Lower lobe of right lung (tissue), 2 donors: ENCODE measurements at regions not wholly inside any gene's neighbourhood (a gene's known extent, or its start where the extent isn't known, plus 50 kb on each side); places are given as distances from the start of the nearest gene placed in this dataset.

Experiments used
- ATAC-seq, 2 donors: fragments of 200-7000 bp; cut with Tn5 transposase; one replicate each; pipeline ENCODE4 v1.9.1; 2020 to 2022; ENCODE audit warnings: mild to moderate bottlenecking in 2 of 2, moderate library complexity in 2 of 2
- DNase-seq: peaks from one replicate; pipeline ENCODE4 v3.0.0-alpha.2; 2020
- H3K27ac ChIP-seq: fragments of 200-600 bp; one replicate; pipeline ENCODE4 v1.8.0; 2022
- H3K27me3 ChIP-seq: fragments of 200-600 bp; one replicate; pipeline ENCODE4 v1.8.0; 2022; ENCODE audit warnings: low read depth
- H3K36me3 ChIP-seq: fragments of 200-600 bp; one replicate; pipeline ENCODE4 v1.8.0; 2022; ENCODE audit warnings: mild to moderate bottlenecking
- H3K4me1 ChIP-seq: fragments of 200-600 bp; one replicate; pipeline ENCODE4 v1.8.0; 2022
- H3K4me3 ChIP-seq: fragments of 200-600 bp; one replicate; pipeline ENCODE4 v1.8.0; 2022; ENCODE audit warnings: mild to moderate bottlenecking
- H3K9me3 ChIP-seq: fragments of 200-600 bp; one replicate; pipeline ENCODE4 v1.8.0; 2022
- intact Hi-C: fragments of 100-400 bp; cut with DNase I; formaldehyde crosslinking; loops from one replicate; pipeline ENCODE4 v1.11.0; 2022
- TF ChIP-seq, protein P1 (sequence below): fragments of 200-600 bp; IDR thresholded peaks from one replicate; pipeline ENCODE4 v1.8.0; 2022; ENCODE audit warnings: antibody characterized with exemption, mild to moderate bottlenecking
- donor health status: DM: no; HTN: yes; CAD: no; lungs with severe emphysema.

DNA sequence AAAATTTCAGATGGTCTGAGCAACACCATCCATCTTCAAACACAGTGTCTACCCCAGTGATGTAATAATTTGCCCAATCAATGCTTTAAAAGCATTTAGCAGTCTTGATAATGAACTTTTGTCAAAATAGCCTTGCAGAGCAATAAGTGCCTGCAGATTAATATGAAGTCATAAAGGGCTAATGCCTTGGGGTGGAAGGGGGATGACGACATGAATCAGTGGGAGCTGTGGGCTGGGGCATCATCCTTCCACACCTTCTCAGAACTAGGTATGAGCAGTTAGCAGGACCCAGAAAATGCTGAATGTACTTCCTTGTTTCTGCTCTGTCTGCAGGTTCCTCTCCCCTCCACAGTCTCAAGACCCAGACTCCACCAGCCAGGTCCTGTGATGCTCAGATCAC lies 166.2 kb upstream of the MAFB start:
- DNase-seq: no peak
- Histone ChIP-seq H3K27ac (no peak overlapping the region), H3K9me3 (no peaks in the 10 kb centered on the region), H3K27me3 (no peaks in the 10 kb centered on the region), H3K4me1 (no peaks in the 10 kb centered on the region), H3K36me3 (no peaks in the 10 kb centered on the region), H3K4me3 (no peak overlapping the region)
- no peak for ATAC-seq
- TF ChIP-seq, protein P1, sequence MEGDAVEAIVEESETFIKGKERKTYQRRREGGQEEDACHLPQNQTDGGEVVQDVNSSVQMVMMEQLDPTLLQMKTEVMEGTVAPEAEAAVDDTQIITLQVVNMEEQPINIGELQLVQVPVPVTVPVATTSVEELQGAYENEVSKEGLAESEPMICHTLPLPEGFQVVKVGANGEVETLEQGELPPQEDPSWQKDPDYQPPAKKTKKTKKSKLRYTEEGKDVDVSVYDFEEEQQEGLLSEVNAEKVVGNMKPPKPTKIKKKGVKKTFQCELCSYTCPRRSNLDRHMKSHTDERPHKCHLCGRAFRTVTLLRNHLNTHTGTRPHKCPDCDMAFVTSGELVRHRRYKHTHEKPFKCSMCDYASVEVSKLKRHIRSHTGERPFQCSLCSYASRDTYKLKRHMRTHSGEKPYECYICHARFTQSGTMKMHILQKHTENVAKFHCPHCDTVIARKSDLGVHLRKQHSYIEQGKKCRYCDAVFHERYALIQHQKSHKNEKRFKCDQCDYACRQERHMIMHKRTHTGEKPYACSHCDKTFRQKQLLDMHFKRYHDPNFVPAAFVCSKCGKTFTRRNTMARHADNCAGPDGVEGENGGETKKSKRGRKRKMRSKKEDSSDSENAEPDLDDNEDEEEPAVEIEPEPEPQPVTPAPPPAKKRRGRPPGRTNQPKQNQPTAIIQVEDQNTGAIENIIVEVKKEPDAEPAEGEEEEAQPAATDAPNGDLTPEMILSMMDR: no peak
- intact Hi-C loops: no loop called here

DNA sequence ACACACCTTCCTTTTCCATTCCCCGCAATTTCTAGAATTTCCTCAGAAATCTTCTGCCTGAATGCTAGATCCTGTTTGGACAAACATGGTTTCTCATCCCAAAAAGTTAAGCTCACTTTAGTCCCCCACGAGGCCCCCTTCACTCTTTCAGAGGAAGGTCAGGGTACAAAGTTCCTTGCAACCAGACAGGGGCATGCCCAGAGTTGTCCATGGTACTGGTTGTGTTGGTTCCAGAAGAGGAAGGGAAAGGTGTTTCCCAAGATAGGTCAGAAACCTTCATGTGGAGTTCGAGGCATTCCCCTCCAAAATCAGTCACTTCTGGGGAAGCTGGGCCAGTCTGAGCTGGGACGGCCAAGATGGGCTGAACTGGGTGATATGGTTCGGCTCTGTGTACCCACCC lies 167.6 kb upstream of the MAFB start:
- Histone ChIP-seq H3K27me3 (no peaks in the 10 kb centered on the region), H3K27ac (no peak overlapping the region), H3K4me3 (no peak overlapping the region), H3K36me3 (no peaks in the 10 kb centered on the region), H3K9me3 (no peaks in the 10 kb centered on the region), H3K4me1 (no peaks in the 10 kb centered on the region)
- TF ChIP-seq, protein P1: no peak
- intact Hi-C loops: no loop called here
- ATAC-seq (no peak), DNase-seq (no peak)

DNA sequence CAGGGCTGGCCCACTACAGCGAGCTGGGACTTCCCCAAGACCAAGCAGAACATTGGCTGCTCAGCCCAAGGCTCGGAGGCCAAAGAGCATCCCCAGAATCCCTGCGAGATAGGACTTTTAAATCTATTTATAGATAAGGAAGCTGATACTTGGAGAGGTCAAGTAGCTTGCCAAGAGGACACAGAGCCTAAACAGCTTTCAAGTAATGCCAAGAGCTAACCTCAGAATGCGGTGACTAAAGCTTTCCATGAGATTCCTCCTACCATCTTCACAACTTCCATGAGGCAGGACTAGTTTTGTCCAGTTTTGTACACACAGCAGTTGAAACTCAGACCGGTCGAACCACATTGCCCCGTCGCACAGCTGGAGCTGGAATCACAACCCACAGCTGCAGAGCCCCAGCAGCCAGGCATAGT lies 168.1 kb upstream of the TOP1 start:
- Histone ChIP-seq H3K36me3 (no peaks in the 10 kb centered on the region), H3K9me3 (no peaks in the 10 kb centered on the region), H3K4me3 (no peak overlapping the region), H3K4me1 (no peaks in the 10 kb centered on the region), H3K27ac (no peak overlapping the region), H3K27me3 (no peaks in the 10 kb centered on the region)
- intact Hi-C loops: no loop called here
- TF ChIP-seq, protein P1: no peak
- ATAC-seq (no peak), DNase-seq (no peak)

DNA sequence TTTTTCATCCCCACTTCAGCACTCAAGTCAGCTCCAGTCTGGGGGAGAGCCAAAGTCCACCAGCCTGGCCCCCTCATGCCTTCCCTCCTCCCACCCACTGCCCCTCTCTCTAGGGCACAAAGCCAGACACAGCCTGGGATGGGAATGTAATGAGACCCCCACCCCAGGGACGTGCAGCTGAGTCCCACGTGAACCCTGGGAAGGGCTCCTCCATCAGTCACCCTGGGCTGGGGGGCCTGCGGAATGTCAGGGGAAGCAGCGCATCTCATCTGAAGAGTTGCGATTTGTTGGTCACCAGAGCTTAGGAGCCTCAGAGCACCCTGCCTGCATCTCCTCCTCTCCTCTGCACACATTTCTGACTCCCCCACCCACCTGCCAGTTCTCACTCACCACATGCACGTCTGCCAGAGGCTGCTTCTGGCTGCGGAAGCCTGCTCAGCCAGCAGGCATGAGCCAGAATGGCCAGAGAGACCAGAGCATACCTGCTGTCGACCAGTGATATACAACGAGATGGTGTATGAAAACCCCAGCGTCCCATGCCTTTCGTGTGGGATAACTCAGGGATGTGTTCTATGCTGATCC lies 167.1 kb upstream of the TOP1 start:
- TF ChIP-seq, protein P1: no peak
- no peak for ATAC-seq
- intact Hi-C loops: no loop called here

DNA sequence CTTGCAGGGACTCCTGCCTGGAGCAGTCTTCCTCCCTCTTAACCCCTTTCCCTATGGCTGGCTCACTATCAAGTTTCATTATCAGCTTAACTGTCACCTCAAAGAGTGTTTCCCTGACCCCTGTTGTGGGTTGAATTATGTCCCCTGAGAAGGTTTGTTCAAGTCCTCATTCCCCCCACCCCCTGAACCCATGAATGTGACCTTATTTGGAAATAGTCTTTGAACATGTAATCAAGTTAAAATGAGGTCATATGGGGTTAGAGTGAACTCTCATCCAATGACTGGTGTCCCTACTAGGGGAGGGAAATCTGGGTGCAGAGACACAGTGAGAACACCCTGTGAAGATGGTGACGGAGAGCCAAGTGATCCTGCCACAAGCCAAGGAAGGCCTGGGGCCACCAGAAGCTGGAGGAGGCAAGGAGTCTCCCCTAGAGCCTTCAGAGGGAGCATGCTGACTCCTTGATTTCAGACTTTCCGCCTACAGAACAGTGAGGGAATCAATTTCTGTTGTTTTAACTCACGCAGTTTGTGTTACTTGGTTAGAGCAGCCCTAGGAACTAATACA lies 165.2 kb upstream of the TOP1 start:
- TF ChIP-seq, protein P1: no peak

More for the DNA sequence above, 167.1 kb upstream of the TOP1 start:
- no peak overlapping the region for H3K27ac ChIP-seq
- no peaks in the 10 kb centered on the region for H3K36me3 ChIP-seq
- no peak overlapping the region for H3K4me3 ChIP-seq
- no peak for DNase-seq
- no peaks in the 10 kb centered on the region for H3K9me3 ChIP-seq
- H3K27me3 ChIP-seq: no peaks in the 10 kb centered on the region
- H3K4me1 ChIP-seq: no peaks in the 10 kb centered on the region

More for the DNA sequence above, 165.2 kb upstream of the TOP1 start:
- Histone ChIP-seq H3K9me3 (no peaks in the 10 kb centered on the region), H3K27ac (no peak overlapping the region), H3K36me3 (no peaks in the 10 kb centered on the region), H3K4me1 (peaks cover 5% of the 10 kb centered on the region), H3K27me3 (no peaks in the 10 kb centered on the region), H3K4me3 (no peak overlapping the region)
- ATAC-seq (no peak), DNase-seq (no peak)
- intact Hi-C loops: no loop called here
